ENCODE measurements at regions not wholly inside any gene's neighbourhood (a gene's known extent, or its start where the extent isn't known, plus 50 kb on each side); places are given as distances from the start of the nearest gene placed in this dataset.

DNA sequence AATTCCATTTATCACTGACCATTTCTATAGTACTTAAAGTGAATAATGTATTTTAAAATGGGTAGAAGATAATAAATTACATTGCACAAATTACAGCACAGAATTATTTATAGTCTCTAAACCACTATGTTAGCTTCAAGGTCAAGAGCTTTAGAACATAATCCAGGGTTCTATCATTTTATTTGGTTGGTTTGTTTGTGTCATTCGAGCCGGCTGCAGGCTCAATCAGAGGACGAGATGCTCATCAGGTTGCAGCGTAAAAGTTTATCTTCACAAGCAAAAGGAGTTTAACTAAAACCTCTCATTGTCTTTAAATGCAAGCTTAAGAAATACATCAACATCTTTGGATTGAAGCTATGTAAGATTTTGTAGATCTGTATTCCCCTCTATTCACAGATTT, 523.8 kb downstream of the EFNA5 start:
- TF ChIP-seq POLR2AphosphoS5 (IDR thresholded peaks at IDR 0.05) (no peak), POLR2A (IDR thresholded peaks at IDR 0.05) (no peak)
- TF ChIP-seq, protein P1, sequence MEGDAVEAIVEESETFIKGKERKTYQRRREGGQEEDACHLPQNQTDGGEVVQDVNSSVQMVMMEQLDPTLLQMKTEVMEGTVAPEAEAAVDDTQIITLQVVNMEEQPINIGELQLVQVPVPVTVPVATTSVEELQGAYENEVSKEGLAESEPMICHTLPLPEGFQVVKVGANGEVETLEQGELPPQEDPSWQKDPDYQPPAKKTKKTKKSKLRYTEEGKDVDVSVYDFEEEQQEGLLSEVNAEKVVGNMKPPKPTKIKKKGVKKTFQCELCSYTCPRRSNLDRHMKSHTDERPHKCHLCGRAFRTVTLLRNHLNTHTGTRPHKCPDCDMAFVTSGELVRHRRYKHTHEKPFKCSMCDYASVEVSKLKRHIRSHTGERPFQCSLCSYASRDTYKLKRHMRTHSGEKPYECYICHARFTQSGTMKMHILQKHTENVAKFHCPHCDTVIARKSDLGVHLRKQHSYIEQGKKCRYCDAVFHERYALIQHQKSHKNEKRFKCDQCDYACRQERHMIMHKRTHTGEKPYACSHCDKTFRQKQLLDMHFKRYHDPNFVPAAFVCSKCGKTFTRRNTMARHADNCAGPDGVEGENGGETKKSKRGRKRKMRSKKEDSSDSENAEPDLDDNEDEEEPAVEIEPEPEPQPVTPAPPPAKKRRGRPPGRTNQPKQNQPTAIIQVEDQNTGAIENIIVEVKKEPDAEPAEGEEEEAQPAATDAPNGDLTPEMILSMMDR (IDR thresholded peaks at IDR 0.05), result no peak

Data from stomach (tissue), 4 donors.